Nephron (organoid): ENCODE measurements at regions not wholly inside any gene's neighbourhood (a gene's known extent, or its start where the extent isn't known, plus 50 kb on each side); places are given as distances from the start of the nearest gene placed in this dataset.

Experiments used
- H3K27ac Mint-ChIP-seq, 3 experiments: 2 replicates each; pipeline ENCODE4 v1.8.0; 2020; ENCODE audit warnings: mixed read lengths in 3 of 3, mild to moderate bottlenecking in 2 of 3, moderate library complexity in 1 of 3
- H3K27me3 Mint-ChIP-seq: 2 replicates; pipeline ENCODE4 v1.8.0; 2021; ENCODE audit warnings: low read depth, mild to moderate bottlenecking, moderate library complexity, mixed read lengths
- H3K36me3 Mint-ChIP-seq: 2 replicates; pipeline ENCODE4 v1.8.0; 2020; ENCODE audit warnings: low read depth, mixed read lengths
- H3K4me1 Mint-ChIP-seq: 2 replicates; pipeline ENCODE4 v1.8.0; 2020; ENCODE audit warnings: mixed read lengths
- H3K4me3 Mint-ChIP-seq, 3 experiments: 2 replicates each; pipeline ENCODE4 v1.8.0; 2020; ENCODE audit warnings: mild to moderate bottlenecking in 3 of 3, mixed read lengths in 3 of 3, moderate library complexity in 2 of 3
- H3K9me3 Mint-ChIP-seq: 2 replicates; pipeline ENCODE4 v1.8.0; 2020; ENCODE audit warnings: mixed read lengths
- TF ChIP-seq, protein P1 (sequence below), 3 experiments: fragments of 200-600 bp; sonication (generic); IDR thresholded peaks; one replicate each; pipeline ENCODE4 v1.5.0; 2021; ENCODE audit warnings: antibody characterized with exemption in 3 of 3; ENCODE audit not compliant: unreplicated experiment in 3 of 3

DNA sequence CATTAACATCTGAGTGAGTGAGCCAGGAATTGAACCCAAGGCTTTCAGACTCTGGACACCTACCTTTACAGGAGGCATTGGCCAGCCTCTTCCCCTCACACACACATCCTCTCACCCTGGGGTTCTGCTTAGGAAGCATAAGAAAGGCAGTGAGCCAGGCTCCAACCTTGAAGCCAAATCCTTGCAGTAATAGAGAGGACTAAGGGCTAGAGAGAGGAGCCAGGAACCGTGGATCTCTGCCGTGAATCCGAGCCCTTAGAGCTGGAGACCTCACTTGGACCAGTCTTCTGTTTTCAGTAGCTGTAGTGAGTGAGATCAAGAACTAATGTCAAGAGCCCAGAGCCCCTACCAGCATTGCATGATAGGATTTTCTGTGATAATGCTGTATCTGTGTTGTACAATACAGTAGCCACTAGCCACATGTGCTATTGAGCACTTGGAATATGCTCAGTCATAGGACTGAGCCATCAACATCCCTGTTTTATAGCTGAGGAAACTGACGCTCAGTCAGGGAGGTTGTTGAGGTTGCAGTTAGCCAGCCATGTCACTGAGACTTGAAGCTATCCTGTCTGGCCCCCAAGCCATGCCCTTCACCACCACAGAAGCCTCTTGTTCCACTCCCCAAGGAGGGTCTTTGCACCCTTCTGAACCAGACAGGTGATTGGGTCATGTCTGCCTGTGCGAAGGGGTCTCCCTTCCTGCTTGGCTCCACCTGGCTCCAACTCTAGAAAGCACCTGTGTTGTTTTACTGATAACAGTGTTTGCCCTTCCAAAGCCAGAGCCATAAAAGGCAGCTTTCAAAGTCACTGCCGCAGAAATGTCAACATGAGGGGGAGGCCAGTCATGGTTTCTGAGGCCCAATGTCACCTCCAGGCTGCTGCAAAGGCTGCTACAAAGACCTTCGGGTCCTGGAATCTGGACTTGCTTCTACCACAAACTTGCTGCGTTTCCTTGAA, 101.1 kb upstream of the JUN start:
- H3K27ac Mint-ChIP-seq = peak overlapping the region; percentile 39 to 66 (median 62)
- no peak overlapping the region for H3K4me3 Mint-ChIP-seq
- H3K27me3 Mint-ChIP-seq = no peaks in the 10 kb centered on the region
- peaks cover 56% of the 10 kb centered on the region for H3K4me1 Mint-ChIP-seq
- H3K9me3 Mint-ChIP-seq = no peaks in the 10 kb centered on the region
- TF ChIP-seq, protein P1, sequence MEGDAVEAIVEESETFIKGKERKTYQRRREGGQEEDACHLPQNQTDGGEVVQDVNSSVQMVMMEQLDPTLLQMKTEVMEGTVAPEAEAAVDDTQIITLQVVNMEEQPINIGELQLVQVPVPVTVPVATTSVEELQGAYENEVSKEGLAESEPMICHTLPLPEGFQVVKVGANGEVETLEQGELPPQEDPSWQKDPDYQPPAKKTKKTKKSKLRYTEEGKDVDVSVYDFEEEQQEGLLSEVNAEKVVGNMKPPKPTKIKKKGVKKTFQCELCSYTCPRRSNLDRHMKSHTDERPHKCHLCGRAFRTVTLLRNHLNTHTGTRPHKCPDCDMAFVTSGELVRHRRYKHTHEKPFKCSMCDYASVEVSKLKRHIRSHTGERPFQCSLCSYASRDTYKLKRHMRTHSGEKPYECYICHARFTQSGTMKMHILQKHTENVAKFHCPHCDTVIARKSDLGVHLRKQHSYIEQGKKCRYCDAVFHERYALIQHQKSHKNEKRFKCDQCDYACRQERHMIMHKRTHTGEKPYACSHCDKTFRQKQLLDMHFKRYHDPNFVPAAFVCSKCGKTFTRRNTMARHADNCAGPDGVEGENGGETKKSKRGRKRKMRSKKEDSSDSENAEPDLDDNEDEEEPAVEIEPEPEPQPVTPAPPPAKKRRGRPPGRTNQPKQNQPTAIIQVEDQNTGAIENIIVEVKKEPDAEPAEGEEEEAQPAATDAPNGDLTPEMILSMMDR (IDR thresholded peaks at IDR 0.05; ENCODE audit: unreplicated experiment in 3 of 3) = no peak
- no peaks in the 10 kb centered on the region for H3K36me3 Mint-ChIP-seq

DNA sequence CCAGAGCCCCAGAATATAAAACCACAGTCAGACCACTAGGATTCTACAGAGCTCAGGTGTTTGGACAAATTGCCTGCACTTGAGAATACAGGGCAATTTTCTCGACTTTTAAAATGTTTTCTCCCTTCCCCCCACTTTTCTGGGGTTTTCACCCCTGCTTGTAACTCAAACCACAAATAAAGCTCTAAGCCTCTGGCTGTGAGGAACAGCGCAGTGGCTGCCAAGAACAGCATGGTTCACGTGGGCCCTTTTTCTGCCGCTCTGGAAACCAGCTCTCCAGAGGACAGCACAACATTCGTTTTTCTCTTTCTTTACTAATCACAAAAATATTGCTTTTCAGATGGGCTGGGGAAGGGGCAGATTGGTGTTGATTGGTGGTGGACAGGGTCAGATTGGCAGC, 102.2 kb upstream of the JUN start:
- Mint-ChIP-seq H3K27ac (peak overlapping the region; percentile 39 to 62 (median 40)), H3K4me3 (no peak overlapping the region), H3K27me3 (no peaks in the 10 kb centered on the region), H3K36me3 (no peaks in the 10 kb centered on the region), H3K4me1 (peaks cover 56% of the 10 kb centered on the region), H3K9me3 (no peaks in the 10 kb centered on the region)
- TF ChIP-seq, protein P1 (IDR thresholded peaks at IDR 0.05; ENCODE audit: unreplicated experiment in 3 of 3) = no peak

DNA sequence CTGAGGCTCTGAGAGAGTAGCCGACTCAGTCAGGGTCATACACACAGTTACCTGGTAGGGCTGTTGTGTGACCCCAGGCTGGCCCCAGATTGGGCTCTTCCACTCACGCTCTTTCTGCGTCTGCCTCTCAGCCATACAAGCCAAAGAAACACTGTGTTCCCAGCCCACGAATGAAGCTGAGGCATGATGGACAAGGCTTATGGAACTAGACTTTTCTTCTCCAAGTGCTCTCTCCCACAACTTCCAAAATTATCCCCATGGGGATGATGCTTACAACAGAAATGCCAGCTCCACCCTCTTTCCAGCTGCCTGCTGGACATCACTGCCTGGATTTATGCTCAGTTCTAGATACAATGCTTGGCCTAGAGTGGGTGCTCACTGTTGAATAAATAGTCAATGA, 102.8 kb upstream of the JUN start:
- peaks cover 59% of the 10 kb centered on the region for H3K4me1 Mint-ChIP-seq
- H3K4me3 Mint-ChIP-seq = no peak overlapping the region
- TF ChIP-seq, protein P1 (IDR thresholded peaks at IDR 0.05; ENCODE audit: unreplicated experiment in 3 of 3) = no peak
- H3K27me3 Mint-ChIP-seq = no peaks in the 10 kb centered on the region
- peak overlapping the region in 1 of 3 experiments; percentile 6 for H3K27ac Mint-ChIP-seq
- H3K9me3 Mint-ChIP-seq = no peaks in the 10 kb centered on the region
- H3K36me3 Mint-ChIP-seq = no peaks in the 10 kb centered on the region

DNA sequence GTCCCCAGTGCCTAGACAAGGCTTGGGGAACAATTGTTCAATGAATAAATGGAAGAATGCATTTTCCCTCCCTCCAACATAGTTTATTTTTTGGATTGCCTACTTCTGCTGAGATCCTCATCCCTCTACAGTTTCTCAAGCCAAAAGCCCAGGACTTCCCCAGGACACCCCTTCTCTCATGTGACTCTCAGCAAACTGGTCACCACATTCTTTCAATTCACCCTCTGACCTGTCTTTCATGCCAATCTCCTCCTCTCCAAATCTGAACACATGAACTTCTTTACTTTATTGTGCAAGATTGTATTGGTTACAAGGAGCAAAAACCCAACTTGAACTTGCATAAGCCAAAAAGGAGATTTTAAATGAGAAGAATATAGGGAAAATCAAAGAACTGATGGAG, 103.2 kb upstream of the JUN start:
- H3K9me3 Mint-ChIP-seq = no peaks in the 10 kb centered on the region

DNA sequence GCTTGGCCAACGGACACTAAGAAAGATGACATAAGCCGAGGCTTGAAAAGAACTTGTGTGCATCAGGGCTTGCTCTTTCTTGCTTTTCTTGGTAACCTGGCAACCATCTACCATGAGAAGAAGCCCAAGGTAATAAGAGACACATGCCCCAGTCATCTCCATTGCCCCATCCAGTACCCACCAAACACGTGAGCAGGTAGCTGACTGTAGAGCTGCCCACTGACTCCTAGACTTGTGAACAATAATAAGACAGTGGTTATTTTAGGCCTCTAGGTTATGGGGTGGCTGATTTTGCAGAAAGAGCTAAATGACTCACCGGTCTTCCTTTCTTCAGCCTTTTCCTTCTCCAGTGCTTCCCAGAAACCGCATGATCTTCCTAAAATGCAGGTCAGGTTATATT, 105.0 kb upstream of the JUN start:
- Mint-ChIP-seq H3K4me3 (no peak overlapping the region), H3K9me3 (no peaks in the 10 kb centered on the region), H3K4me1 (peaks cover 55% of the 10 kb centered on the region), H3K27ac (no peak overlapping the region), H3K36me3 (no peaks in the 10 kb centered on the region), H3K27me3 (no peaks in the 10 kb centered on the region)
- TF ChIP-seq, protein P1 (IDR thresholded peaks at IDR 0.05; ENCODE audit: unreplicated experiment in 3 of 3) = no peak

More for the DNA sequence above, 103.2 kb upstream of the JUN start:
- TF ChIP-seq, protein P1 (IDR thresholded peaks at IDR 0.05; ENCODE audit: unreplicated experiment in 3 of 3) = no peak
- Mint-ChIP-seq H3K36me3 (no peaks in the 10 kb centered on the region), H3K4me3 (no peak overlapping the region), H3K4me1 (peaks cover 58% of the 10 kb centered on the region), H3K27me3 (no peaks in the 10 kb centered on the region), H3K27ac (peak overlapping the region in 2 of 3 experiments; percentile 6 to 36)

DNA sequence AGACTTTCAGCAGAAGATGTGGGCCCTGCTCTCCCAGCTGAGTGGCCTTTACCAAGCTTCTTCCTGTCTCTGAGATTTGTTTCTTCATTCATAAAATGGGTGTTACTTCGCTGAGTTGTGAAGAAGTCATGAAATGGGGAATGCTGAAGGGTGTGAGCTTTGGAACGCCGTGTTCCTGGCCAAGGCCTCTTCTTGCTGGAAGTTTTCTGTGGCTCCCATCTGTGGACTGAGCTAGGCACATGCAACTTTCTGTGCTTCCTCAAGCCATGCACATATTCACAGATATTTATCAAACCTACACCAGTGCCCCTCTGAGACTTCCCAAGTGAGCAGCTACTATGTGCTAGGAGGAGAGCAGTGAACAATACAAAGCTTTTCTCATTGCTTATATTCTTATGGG, 106.3 kb upstream of the JUN start:
- Mint-ChIP-seq H3K27ac (no peak overlapping the region), H3K27me3 (no peaks in the 10 kb centered on the region), H3K4me3 (no peak overlapping the region), H3K4me1 (peaks cover 47% of the 10 kb centered on the region), H3K36me3 (no peaks in the 10 kb centered on the region), H3K9me3 (no peaks in the 10 kb centered on the region)
- TF ChIP-seq, protein P1 (IDR thresholded peaks at IDR 0.05; ENCODE audit: unreplicated experiment in 3 of 3) = no peak
